Lower leg skin (tissue), 4 donors: ENCODE measurements at regions not wholly inside any gene's neighbourhood (a gene's known extent, or its start where the extent isn't known, plus 50 kb on each side); places are given as distances from the start of the nearest gene placed in this dataset.

Experiments
- DNase-seq, 2 donors: peaks; one replicate each; pipeline ENCODE4 v3.0.0-alpha.2; 2019; ENCODE audit warnings: low spot score in 2 of 2
- H3K4me3 ChIP-seq: fragments of 200-600 bp; sonication (generic); 2 replicates; pipeline ENCODE4 v1.5.1; 2017; ENCODE audit warnings: mild to moderate bottlenecking, low read depth; ENCODE audit not compliant: poor library complexity, severe bottlenecking
- CTCF ChIP-seq, 3 donors: fragments of 450-650 bp; IDR thresholded peaks; one replicate each; pipeline ENCODE4 v1.5.1; 2016; ENCODE audit warnings: antibody characterized with exemption in 3 of 3, mild to moderate bottlenecking in 3 of 3, moderate library complexity in 2 of 3
- POLR2A ChIP-seq, 2 donors: fragments of 450-650 bp; IDR thresholded peaks; one replicate each; pipeline ENCODE4 v1.6.1; 2016 to 2017; ENCODE audit warnings: antibody characterized with exemption in 2 of 2, mild to moderate bottlenecking in 1 of 2, moderate library complexity in 1 of 2
- WGBS, 2 donors: methylation state at CpG; one replicate each; pipeline ENCODE4 v1.1.5; 2018; 5-methylcytosine and 5-hydroxymethylcytosine counted together
- intact Hi-C: fragments of 100-400 bp; cut with DNase I; formaldehyde crosslinking; loops from one replicate; pipeline ENCODE4 v1.15.0; 2023; ENCODE audit warnings: low total_unique reads

- TF ChIP-seq POLR2A (IDR thresholded peaks at IDR 0.05): no peak
- TF ChIP-seq CTCF (IDR thresholded peaks at IDR 0.05): no peak
- no peak for DNase-seq
- H3K4me3 ChIP-seq: no peak overlapping the region
- intact Hi-C loops: no loop called here
- 85 to 88% methylated on average over 8 of the region's 8 CpGs for WGBS, 2 donors
Measured at GRCh38 chr15:30030345-30030744, 52.4 kb upstream of the GOLGA8J start.

- no peak for TF ChIP-seq CTCF (IDR thresholded peaks at IDR 0.05)
- no peak for TF ChIP-seq POLR2A (IDR thresholded peaks at IDR 0.05)
- no peak for DNase-seq
- 44% methylated on average over 6 of the region's 6 CpGs for WGBS, 2 donors
- H3K4me3 ChIP-seq: no peak overlapping the region
- intact Hi-C loops: no loop called here
Measured at GRCh38 chr15:30023798-30024295, 58.9 kb upstream of the GOLGA8J start.

- DNase-seq: no peak
- no peak overlapping the region for H3K4me3 ChIP-seq
- intact Hi-C loops: no loop called here
- TF ChIP-seq POLR2A (IDR thresholded peaks at IDR 0.05) (no peak), CTCF (IDR thresholded peaks at IDR 0.05) (no peak)
- WGBS, 2 donors: 78 to 82% methylated on average over 2 of the region's 2 CpGs
Measured at GRCh38 chr15:30010746-30011145, 72.0 kb upstream of the GOLGA8J start.

- intact Hi-C loops: no loop called here
- WGBS, 2 donors: 86 to 97% methylated on average over 1 of the region's 1 CpG
- H3K4me3 ChIP-seq: no peak overlapping the region
- no peak for TF ChIP-seq CTCF (IDR thresholded peaks at IDR 0.05)
- no peak for TF ChIP-seq POLR2A (IDR thresholded peaks at IDR 0.05)
- DNase-seq: no peak
Measured at GRCh38 chr15:30008156-30008555, 74.6 kb upstream of the GOLGA8J start.

GRCh38 chr15:30001602-30002001 is 81.2 kb upstream of the GOLGA8J start:
- WGBS, 2 donors: 70 to 86% methylated on average over 5 of the region's 5 CpGs
- intact Hi-C loops: no loop called here
- TF ChIP-seq POLR2A (IDR thresholded peaks at IDR 0.05): no peak
- no peak for TF ChIP-seq CTCF (IDR thresholded peaks at IDR 0.05)
- no peak overlapping the region for H3K4me3 ChIP-seq
- no peak for DNase-seq

GRCh38 chr15:29998033-29998432 is 84.7 kb upstream of the GOLGA8J start:
- DNase-seq: no peak
- H3K4me3 ChIP-seq: no peak overlapping the region
- WGBS, 2 donors: 73 to 83% methylated on average over 2 of the region's 2 CpGs
- no peak for TF ChIP-seq POLR2A (IDR thresholded peaks at IDR 0.05)
- TF ChIP-seq CTCF (IDR thresholded peaks at IDR 0.05): no peak
- intact Hi-C loops: no loop called here
